Kasumi-1 (cell line): ENCODE measurements at regions not wholly inside any gene's neighbourhood (a gene's known extent, or its start where the extent isn't known, plus 50 kb on each side); places are given as distances from the start of the nearest gene placed in this dataset.
"Not testable (repeated sequence)": the region's sequence is repeated elsewhere in the genome, so short reads cannot be mapped to it uniquely, and the experiment has no call there.

Source experiments
- DNase-seq, 2 experiments: peaks; one replicate each; lab custom pipeline; 2025; lab: John Stamatoyannopoulos, UW

DNA sequence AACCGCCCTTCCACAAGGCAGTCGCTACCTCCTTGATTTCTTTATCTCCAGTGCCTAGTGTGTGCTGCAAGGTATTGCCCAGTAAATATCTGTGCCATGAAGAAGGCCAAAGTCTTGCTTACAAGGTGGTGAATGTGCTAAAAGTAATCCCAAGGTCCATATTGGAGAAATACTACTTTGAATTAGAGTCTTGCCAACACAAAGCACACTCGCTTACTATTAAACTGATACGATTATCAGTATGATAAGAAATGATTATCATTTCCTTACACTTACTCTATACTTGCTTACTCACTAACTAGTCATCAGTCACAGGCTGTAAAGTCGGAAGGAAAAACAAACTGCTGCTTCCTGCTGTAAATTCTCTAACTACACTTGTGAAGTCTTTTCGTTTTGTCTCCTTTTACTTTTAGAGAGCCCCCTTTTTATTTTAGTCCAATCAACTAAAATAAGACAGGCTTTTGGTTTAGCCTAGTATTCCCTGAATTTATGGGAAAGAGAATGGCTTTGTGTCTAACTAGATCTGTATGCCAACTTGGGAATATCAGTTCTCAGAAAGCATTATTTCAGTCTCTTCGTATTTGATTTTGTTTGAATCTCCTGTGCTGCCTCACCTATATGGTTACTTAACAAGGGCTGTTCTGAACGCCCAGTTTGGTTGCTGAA lies 107.1 kb upstream of the TSC22D2 start:
- no peak for DNase-seq

DNA sequence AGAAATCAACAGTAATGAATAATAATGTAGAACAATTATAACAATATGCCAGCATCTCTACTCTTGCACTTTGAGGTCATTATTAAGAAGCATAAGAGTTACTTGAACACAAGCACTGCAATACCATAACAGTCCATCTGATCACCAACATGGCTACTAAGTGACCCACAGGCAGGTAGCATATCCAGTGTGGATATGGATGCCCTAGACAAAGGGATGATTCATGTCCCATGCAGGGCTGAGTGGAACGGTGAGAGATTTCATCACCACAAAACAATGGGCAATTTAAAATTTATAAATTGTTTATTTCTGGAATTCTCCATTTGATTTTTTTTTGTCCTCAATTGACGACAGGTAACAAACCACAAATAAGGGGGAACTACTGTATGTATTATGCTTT lies 107.7 kb upstream of the TSC22D2 start:
- DNase-seq = no peak

DNA sequence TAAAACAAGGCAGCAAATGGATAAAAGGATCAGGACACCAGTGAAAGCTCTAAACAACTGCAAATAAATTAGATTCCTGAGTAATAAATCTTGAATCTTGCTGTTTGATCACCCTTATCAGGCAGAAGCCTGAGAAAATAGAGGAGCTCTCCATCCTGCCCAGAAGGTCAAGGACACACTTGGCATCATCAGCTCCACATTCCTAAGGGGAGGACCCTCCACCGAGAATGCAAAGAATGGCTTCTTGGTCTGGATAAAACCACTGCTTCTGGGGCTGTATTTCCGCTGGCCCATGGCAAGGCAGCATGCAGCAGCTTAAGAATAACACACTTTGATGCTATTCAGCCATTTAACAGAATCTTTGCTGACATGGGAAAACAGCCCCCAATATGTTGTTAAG lies 108.9 kb upstream of the TSC22D2 start:
- no peak for DNase-seq

DNA sequence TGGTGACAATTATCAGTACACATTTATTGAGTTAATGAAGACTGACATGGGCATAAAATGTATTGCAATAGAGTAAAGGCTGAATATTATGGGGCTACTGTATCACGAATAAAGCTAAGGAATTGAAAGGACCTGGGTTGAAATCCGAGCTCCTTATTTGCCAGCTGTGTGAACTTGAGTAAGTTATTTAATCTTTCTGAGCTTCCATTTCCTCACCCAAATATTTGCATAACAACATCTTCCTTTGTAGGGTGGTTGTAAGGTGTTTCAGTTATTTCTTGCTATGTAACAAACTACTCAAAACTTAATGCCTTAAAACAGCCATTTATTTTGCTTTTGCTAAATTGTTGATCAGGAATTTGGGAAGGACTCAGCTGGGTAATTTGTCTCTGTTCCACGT lies 111.1 kb upstream of the TSC22D2 start:
- no peak for DNase-seq

DNA sequence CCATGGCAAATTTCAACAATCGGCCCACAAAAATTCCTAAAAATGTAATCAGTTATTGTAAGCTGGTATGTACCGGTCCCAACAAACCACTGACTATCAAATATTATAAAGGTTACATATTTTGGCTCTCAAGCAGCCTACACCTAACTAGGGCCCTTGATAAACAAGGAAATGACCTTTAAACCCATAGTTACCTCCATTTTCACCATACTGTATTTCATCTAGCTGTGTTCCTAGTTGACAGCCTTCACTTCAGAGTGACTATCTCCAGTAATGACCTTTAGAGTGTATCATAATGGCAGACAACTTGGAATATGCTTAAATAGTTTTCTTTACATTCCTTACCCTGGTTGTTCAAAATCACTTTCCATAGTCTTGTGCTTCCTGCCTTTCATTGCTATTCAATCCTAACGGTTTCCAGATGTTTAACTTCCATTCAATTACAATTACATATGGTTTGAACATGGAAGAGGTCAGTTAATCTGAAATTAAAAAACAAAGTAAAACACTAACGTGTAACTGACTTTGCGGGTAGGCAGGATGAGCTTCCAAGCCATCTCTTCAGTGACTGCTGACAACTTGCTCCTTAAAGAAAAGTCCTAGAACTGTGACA lies 111.9 kb upstream of the TSC22D2 start:
- DNase-seq = no peak

DNA sequence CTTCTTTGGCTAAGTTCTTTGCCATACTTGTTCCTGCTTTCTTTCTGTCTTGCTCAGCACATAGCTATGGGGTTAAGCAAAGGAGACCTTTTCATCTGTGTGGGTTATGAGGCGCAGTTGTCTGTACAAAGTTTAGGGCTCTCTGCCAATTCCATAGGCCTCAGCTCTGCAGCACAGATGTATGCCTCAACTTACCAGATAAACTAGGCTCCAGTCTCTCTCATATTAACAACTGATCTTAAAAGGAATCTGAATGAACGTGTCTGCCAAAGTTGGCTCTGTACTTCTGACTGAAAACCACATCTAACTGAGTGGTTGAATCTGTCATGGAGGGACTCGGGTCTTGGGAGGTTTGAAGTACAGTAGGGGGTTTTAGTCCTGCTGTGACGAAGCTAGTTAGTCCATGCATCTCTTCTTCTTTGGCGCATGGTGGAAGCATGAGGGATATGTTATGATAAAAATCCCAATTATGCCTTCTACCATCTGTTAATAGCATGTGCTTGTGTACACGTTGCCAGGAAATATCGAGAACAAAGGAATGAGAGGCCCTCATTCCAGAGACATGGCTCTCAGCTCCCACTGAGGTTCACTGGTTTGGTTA lies 114.6 kb upstream of the TSC22D2 start:
- no peak for DNase-seq

DNA sequence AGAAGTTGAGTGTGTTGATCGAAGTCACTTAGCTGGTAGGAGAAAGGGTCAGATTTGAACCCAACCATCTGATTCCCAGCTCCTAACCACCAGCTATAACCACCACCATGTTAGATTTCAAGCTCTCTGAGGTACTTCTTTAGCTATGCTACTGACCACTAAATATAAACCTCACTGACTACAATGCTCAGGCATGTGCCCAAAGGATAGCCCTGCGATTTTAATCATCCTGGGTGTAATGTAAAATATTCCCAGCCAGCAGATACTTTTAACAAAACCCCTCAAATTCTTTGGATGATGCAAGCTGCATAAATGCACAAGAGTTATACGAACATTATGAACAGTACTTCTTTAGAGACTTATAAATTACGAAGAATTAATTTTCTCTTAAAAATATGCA lies 115.2 kb upstream of the TSC22D2 start:
- DNase-seq = no peak

DNA sequence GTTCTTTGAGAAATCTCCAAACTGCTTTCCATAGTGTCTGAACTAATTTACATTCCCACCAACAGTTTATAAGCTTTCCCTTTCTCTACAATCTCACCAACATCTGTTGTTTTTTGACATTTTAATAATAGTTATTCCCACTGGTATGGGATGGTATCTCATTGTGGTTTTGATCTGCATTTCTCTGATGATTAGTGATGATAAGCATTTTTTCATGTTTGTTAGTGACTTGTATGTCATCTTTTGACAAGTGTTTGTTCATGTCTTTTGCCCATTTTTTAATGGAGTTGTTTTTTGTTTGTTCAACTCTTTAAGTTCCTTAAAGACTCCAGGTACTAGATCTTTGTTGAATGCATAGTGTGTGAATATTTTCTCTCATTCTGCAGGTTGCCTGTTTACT lies 116.6 kb upstream of the TSC22D2 start:
- DNase-seq = no peak

DNA sequence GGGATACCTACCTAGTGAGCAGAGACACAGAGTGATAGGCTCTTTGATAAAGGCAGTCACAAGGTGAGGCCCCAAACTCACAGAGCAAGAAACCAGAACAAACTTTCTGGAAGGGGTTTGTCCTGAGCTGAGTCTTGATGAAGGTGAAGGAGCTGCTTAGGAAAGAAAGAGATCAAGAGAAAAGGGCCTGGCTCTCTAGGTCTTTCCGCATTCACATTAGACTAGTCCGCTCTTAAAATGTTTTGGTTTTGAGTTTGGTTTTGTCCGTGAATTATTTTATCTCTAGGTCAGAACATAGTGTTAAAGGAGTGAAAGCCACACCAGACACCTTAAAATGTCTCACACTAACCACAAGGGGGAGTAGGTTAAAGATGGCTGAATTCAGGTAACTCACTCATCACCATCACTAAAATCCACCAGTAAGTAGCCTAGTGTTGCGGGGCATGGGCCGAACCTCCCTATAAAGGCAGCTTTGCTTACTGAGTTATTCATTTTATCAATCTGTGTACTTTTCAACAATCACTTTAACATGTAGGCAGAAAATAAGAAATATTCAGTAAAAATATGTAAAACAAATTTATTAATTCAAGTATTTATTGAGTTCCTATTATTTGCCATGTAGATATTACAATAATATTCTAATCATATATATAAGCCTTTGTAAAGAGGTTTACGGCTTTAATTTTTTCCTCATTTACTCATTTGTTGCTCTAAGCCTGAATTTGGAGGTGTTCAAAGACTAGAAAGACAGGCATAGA lies 121.5 kb upstream of the TSC22D2 start:
- DNase-seq = peak in 1 of 2 experiments; percentile 16

DNA sequence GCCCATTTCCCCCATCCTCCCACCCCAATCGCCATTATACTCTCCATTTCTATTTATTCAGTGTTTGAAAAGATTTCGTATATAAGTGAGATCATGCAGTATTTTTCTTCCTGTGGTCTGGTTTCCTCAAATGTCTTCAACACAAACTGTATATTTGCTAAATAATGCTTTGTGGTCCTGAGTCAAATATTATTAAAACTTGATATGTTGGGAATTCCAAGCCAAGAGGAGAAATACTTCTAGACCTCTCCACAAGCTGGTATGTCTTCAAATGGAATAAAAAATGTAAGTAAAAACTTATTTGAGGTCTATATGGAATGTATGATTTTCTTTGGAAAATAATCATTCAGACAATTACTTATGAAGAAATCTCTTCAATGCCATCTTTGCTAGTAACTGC lies 122.5 kb upstream of the TSC22D2 start:
- no peak for DNase-seq

DNA sequence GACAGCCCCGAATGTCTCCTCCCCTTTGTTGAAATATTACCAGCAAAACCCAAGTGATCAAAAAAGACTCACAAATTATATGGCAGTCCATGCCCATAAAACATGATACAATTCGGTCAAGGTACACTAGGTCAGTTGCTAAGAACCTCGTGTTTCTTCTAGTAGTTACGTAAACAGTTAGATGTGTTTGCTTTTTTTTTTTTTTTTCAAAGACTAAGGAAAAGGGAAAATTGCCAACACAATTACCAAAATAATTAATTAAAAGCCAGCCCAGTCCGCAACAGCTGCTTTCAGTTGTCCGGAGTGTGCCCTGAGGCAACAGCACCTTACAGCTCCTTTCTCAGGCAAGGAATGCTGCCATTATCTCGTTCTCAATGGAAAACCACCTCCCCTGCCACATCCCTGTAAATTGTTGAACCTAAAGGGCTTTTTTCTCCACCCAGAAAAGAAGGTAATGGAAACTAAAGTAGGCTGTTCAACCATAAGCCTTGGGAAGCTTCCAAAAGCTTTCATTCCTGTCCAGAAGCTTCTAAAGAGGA lies 129.2 kb upstream of the TSC22D2 start:
- no peak for DNase-seq

DNA sequence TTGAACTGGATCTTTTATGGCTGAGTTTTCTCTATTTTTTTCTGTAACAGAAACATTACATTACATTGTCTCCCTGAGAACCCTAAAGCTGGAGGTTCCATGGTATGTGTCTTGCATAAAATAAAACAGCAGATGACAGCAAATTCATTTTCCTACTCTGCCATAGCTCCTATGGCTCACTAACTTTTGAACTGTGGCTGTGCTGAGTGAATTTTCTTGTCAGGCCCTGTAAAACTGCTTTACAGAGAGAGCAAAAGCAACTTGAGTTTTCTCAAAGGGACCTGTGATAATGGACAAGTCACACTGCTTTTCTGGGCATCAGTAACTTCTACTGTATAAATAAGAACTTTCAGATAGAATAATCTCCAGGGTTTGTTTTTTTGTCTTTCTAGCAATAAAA lies 129.9 kb upstream of the TSC22D2 start:
- DNase-seq = no peak

DNA sequence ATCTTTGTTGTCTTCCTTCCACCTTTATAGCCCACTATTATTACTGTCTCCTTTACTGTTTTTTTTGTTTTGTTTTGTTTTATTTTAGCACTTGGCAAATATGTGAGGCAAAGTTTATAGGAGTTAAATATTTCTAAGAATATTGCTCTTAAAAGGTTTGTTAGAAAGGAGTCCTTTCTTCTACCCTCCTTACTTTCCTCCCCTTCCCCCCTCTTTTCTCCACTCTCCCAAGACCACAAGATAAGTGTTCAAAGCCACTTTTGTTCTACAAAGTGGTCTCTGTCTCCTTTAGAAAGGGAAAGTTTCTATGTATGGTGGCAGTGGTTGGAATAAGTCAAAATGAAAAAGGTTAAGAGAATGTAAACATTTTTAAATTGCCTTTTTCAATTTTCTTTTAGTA lies 130.7 kb upstream of the TSC22D2 start:
- DNase-seq = no peak

DNA sequence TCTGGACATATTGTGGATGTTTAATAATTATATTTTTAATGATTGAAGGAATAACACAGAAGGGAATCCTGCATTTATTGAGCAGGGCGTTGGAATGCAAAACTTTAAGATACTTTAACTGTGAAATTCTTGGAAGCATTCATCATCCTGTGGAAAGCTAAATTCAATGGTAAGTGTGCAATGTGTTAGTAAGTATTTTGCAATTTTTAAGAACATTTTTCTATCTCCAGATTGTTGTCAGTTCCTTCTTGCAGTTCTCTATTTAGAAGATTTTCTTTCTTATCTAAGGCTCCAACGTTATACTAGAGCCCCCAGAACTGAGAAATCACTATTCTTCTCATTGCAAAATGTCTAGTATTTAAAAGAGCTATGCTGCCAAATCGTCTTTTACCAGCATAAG lies 132.2 kb upstream of the TSC22D2 start:
- no peak for DNase-seq

DNA sequence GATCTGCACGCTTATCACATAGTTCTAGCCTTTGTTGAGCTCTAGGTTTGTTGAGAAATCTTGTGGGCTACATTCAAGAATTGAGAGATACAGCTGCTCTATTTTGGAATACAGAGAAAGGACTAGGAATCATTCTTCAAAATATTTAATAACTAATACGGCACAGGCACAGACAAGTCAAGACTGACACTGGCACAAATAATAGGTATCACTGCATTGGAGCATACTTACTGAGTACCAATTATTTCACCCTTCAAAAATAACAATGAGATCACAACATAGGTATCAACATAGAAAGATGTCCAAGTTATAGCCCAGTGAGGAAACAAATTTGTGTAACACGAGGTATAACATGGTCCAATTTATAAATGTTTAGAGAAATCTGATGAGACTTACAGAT lies 133.7 kb upstream of the TSC22D2 start:
- DNase-seq = no peak

DNA sequence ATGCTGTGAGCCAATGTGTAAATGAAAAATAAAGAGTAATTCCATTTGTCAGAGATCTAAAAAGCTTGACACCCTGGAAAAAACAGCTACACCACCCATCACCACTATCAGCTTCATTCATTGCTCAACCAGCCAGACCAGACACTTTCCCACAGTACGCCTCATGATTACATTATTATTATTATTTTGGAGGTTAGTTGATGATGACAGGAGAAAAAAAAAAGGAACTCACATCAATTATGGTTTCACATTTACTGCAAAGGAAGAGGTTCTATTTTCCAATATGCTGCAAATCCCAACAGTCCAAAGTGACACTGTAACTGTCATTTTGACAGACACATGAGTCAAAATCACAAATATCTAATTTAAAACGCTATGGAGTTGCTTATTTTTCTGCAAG lies 134.7 kb upstream of the TSC22D2 start:
- DNase-seq = no peak

DNA sequence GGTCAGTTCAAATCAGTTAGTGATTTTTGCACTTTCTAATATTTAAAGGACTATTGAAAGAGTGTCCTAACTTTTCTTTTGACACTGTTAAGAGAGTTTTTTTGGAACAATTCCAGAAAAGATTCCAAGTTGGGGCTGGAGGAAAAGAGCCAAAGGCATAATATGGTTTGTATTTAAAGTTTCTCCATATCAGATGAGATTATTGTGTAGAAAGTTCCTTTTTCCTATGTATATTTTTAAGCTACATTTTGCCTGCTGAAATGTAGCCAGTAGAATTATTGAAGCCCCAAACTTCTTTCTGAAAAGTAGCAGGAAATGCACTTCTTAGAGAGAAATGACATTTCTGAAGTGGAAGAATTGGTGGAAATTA lies 136.5 kb upstream of the TSC22D2 start:
- DNase-seq = no peak

DNA sequence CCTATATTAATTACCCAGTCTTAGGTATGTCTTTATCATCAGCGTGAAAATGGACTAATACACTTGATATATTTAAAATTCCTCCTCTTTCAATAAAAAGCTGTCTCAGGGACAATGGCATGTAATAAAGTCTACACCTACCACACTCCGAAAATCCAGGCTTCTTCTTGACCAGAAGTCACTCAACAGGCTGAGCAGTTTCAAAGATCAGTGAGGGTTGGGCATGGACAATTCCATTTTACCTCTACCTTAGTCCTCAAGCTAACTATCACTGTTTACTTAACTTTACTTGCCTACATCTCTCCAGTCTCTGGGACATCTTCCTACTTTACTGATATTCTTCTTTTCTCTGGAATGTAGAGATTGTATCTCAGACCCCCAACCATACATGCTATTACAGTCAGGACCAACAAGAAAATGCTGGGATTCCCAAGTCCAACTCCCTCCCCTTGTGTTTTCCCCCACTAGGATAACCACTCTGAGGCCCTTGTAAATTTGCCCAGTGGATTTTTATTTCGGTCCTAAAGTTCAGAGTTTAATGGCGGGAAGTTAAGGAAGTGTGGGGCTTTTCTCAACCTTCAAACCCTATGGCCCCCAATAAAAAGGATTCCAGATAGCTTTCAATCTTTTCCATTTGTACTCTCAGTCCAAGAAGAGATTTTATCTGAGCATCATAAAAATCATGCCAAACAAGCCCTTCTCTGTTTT lies 137.1 kb upstream of the TSC22D2 start:
- DNase-seq = no peak

DNA sequence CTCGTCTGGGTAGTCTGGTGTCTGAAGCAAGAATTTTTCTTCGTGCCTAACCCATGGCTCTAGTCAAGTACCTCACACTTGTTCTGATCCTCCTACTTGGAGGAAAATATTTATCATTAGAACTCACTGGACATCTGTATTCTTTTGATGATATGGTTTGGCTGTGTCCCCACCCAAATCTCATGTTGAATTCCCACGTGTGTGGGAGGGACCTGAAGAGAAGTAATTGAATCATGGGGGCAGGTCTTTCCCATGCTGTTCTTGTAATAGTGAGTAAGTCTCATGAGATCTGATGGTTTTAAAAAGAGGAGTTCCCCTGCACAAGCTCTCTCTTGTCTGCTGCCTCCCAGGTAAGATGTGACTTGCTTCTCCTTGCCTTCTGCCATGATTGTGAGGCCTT lies 137.7 kb upstream of the TSC22D2 start:
- not testable (repeated sequence) for DNase-seq

DNA sequence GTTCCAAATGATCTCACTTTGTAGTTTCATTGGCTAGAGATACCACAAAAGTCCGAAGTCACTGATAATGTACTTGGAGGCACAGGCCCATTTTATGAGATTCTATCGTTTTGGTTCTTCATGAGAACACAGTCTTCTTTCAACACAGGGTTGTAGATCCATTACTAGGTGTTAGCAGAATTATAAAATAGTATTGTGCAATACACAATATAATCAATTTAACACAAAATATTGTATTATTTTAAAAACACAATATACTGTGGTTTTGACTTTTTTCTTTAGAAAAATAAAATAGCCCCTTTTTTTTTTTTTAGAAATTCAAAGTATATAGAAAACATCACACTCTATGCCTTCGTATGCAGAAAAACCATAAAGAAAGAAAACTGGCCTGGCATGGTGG lies 138.6 kb upstream of the TSC22D2 start:
- no peak for DNase-seq

DNA sequence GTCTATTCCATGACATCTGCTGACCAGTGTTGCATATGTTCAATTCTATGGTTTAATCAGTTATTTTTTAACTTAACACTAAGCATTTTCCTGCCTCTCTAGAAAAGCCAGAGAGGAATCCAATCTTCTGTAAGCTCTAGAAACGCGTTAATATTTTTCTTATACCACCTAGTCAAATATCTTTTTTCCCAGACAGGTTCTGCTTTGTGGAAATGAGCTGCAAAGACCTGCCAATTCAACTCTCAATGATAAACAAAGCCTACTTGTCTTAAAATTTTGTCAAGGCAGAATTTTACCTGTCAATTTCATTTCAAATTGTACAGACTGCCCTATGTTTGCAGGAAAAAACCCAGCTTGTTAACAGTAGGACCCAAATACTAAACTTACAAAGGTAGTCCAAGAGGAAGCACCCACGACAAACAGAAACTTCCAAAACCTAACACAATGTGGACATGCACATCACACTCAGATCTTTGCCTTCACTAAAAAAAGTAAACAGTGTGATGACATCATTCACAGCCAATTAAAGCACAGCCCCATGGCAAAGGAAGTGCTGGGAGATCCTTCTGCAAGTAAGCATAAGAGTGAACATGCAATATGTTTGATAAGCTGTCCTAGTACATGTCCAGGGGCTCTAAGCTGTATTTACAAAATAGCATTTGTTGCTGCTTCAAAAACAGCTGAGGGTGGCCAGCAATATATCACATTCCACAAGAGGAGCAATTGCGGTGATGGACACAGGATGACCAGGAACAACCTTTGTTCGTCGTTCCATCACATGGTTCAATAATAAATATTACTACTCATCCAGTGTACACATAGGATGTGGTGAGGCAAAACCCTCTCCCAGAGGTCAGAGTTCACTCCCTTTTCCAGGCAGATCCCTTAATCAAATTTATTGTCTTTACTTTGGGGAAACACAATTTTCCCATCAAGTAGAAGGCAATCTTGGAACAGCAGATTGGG lies 139.4 kb upstream of the TSC22D2 start:
- DNase-seq = no peak
